ENCODE measurements at regions not wholly inside any gene's neighbourhood (a gene's known extent, or its start where the extent isn't known, plus 50 kb on each side); places are given as distances from the start of the nearest gene placed in this dataset.

- no peak for TF ChIP-seq SUZ12 (IDR thresholded peaks at IDR 0.05; ENCODE audit: low read length)
- TF ChIP-seq TAF7 (optimal IDR thresholded peaks at IDR 0.05; ENCODE audit: borderline replicate concordance, low read depth, low read length): no peak
- TF ChIP-seq BRCA1 (IDR thresholded peaks at IDR 0.05; ENCODE audit: low read depth, low read length): no peak
- TF ChIP-seq, protein P1, sequence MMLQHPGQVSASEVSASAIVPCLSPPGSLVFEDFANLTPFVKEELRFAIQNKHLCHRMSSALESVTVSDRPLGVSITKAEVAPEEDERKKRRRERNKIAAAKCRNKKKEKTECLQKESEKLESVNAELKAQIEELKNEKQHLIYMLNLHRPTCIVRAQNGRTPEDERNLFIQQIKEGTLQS (IDR thresholded peaks at IDR 0.05; ENCODE audit: insufficient read depth, low read depth, low read length): no peak
- no peak for TF ChIP-seq ATF2 (IDR thresholded peaks at IDR 0.05; ENCODE audit: low read length)
- no peak for TF ChIP-seq NRF1 (IDR thresholded peaks at IDR 0.05; ENCODE audit: low read depth, low read length)
- TF ChIP-seq POLR2A (IDR thresholded peaks at IDR 0.05; ENCODE audit: control extremely low read depth in 1 of 2, low read depth in 2 of 2, low read length in 2 of 2): no peak
Observed at GRCh38 chr9:129402931-129403778, 217.7 kb downstream of the C9orf50 start (continued).
